HepG2 (cell line): ENCODE measurements at regions not wholly inside any gene's neighbourhood (a gene's known extent, or its start where the extent isn't known, plus 50 kb on each side); places are given as distances from the start of the nearest gene placed in this dataset.

Source experiments
- ARID2 ChIP-seq: sonication (generic); formaldehyde crosslinking; IDR thresholded peaks from 2 replicates; pipeline ENCODE4 v1.8.1; 2022; ENCODE audit warnings: mild to moderate bottlenecking, missing genetic modification reagents, borderline replicate concordance
- BCL6 ChIP-seq: IDR thresholded peaks from 2 replicates; pipeline ENCODE4 v1.6.1; 2016; ENCODE audit warnings: missing genetic modification reagents, missing compliant biosample characterization
- HDAC6 ChIP-seq: fragments of 200-600 bp; sonication (generic); IDR thresholded peaks from 2 replicates; pipeline ENCODE4 v1.7.0; 2017; ENCODE audit warnings: mild to moderate bottlenecking, antibody characterized with exemption, low read length, low read depth
- NAIF1 ChIP-seq: sonication (generic); formaldehyde crosslinking; IDR thresholded peaks from 2 replicates; pipeline ENCODE4 v1.5.0; 2020; ENCODE audit warnings: mild to moderate bottlenecking, missing genetic modification reagents, borderline replicate concordance
- SYNCRIP ChIP-seq: fragments of 200-400 bp; formaldehyde crosslinking; IDR thresholded peaks from 2 replicates; pipeline ENCODE4 v1.6.1; 2018; ENCODE audit warnings: mild to moderate bottlenecking, low read depth, low read length; ENCODE audit not compliant: insufficient read depth
- ZBTB3 ChIP-seq: sonication (generic); formaldehyde crosslinking; IDR thresholded peaks from 2 replicates; pipeline ENCODE4 v1.4.0; 2020; ENCODE audit warnings: low read depth, mild to moderate bottlenecking, moderate library complexity, missing genetic modification reagents, borderline replicate concordance
- ZFY ChIP-seq: sonication (generic); formaldehyde crosslinking; IDR thresholded peaks from 2 replicates; pipeline ENCODE4 v1.4.0; 2020; ENCODE audit warnings: missing genetic modification reagents
- ZNF614 ChIP-seq: IDR thresholded peaks from 2 replicates; pipeline ENCODE4 v1.6.1; 2018; ENCODE audit warnings: missing biosample characterization, missing genetic modification reagents, inconsistent platforms, borderline replicate concordance
- ZSCAN20 ChIP-seq: sonication (generic); formaldehyde crosslinking; IDR thresholded peaks from 2 replicates; pipeline ENCODE4 v1.4.0; 2020; ENCODE audit warnings: missing genetic modification reagents, mild to moderate bottlenecking, borderline replicate concordance
- TF ChIP-seq, protein P1 (sequence below): conservative IDR thresholded peaks from 2 replicates; pipeline ENCODE4 v1.6.1; 2018; ENCODE audit warnings: missing genetic modification reagents
- TF ChIP-seq, protein P2 (sequence below): sonication (generic); formaldehyde crosslinking; IDR thresholded peaks from 2 replicates; pipeline ENCODE4 v1.4.0; 2020; ENCODE audit warnings: missing genetic modification reagents, mild to moderate bottlenecking, borderline replicate concordance
- TF ChIP-seq, protein P3 (sequence below): sonication (generic); formaldehyde crosslinking; IDR thresholded peaks from 2 replicates; pipeline ENCODE4 v1.5.0; 2020; ENCODE audit warnings: missing genetic modification reagents, mild to moderate bottlenecking, borderline replicate concordance
- TF ChIP-seq, protein P4 (sequence below): sonication (generic); formaldehyde crosslinking; IDR thresholded peaks from 2 replicates; pipeline ENCODE4 v1.4.0; 2020; ENCODE audit warnings: missing genetic modification reagents
- TF ChIP-seq, protein P5 (sequence below): sonication (generic); formaldehyde crosslinking; IDR thresholded peaks from 2 replicates; pipeline ENCODE4 v1.4.0; 2020; ENCODE audit warnings: missing genetic modification reagents
- TF ChIP-seq, protein P6 (sequence below): sonication (generic); formaldehyde crosslinking; IDR thresholded peaks from 2 replicates; pipeline ENCODE4 v1.8.0; 2022; ENCODE audit warnings: missing genetic modification reagents, low read depth, mild to moderate bottlenecking, borderline replicate concordance
- TF ChIP-seq, protein P7 (sequence below): sonication (generic); formaldehyde crosslinking; IDR thresholded peaks from 2 replicates; pipeline ENCODE4 v1.5.1; 2020; ENCODE audit warnings: missing genetic modification reagents, mild to moderate bottlenecking, borderline replicate concordance
- TF ChIP-seq, protein P8 (sequence below): IDR thresholded peaks from 2 replicates; pipeline ENCODE4 v1.6.1; 2016; ENCODE audit warnings: missing genetic modification reagents, missing compliant biosample characterization

DNA sequence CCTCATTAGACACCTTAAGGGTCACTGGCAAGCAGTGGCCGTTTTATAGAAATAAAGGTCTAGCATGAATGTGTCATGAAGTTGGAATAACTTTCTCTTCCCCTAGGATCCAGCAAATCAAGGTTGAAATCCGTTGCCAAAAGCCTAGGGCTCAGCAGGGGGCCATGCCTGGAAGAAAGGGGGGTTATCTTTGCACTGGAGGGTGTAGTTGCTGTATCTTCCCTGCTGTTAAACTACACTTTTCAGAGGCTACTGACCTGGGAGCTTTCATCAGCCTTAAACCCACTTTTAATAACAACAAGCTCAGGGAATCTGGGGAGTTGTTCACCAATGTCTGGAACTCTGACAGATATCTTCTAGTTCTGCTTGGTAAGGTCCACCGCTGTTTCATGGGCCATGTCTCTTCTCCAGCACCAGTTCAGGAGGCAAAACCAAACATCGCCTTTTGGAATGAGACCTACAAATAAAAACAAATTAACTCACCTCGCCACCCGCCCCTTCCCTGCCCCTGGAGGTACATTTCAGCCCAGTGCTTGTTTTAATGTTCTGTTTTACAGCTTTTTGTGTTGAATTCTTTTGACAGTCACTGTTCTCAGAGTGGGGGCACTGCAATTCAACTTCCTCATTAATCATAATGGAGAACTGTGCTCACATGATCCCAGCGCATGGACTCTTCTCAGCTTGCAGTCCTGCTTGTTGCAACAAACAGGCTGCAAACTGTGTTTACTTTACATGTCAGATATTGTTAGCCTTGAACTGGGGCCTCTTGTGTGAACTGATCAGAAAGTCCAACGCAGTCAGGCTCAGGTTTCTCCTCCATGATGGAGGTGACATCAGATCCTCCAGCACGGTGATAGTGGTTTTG, 508.7 kb downstream of the KCNJ2 start (continued):
- TF ChIP-seq, protein P1, sequence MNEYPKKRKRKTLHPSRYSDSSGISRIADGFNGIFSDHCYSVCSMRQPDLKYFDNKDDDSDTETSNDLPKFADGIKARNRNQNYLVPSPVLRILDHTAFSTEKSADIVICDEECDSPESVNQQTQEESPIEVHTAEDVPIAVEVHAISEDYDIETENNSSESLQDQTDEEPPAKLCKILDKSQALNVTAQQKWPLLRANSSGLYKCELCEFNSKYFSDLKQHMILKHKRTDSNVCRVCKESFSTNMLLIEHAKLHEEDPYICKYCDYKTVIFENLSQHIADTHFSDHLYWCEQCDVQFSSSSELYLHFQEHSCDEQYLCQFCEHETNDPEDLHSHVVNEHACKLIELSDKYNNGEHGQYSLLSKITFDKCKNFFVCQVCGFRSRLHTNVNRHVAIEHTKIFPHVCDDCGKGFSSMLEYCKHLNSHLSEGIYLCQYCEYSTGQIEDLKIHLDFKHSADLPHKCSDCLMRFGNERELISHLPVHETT, result no peak
- TF ChIP-seq, protein P2, sequence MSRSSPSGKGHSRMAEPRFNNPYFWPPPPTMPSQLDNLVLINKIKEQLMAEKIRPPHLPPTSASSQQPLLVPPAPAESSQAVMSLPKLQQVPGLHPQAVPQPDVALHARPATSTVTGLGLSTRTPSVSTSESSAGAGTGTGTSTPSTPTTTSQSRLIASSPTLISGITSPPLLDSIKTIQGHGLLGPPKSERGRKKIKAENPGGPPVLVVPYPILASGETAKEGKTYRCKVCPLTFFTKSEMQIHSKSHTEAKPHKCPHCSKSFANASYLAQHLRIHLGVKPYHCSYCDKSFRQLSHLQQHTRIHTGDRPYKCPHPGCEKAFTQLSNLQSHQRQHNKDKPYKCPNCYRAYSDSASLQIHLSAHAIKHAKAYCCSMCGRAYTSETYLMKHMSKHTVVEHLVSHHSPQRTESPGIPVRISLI (CRISPR knock-in tag), result no peak
- TF ChIP-seq ZSCAN20 (CRISPR knock-in tag) (no peak), ZNF614 (CRISPR knock-in tag) (peak; percentile 81; the same call in 1 of the 2 replicates), ZBTB3 (CRISPR knock-in tag) (no peak), ARID2 (CRISPR knock-in tag) (no peak), SYNCRIP (no peak), BCL6 (CRISPR knock-in tag) (peak; percentile 51; the same call in 1 of the 2 replicates), NAIF1 (CRISPR knock-in tag) (no peak), HDAC6 (no peak), ZFY (CRISPR knock-in tag) (no peak)
- TF ChIP-seq, protein P3, sequence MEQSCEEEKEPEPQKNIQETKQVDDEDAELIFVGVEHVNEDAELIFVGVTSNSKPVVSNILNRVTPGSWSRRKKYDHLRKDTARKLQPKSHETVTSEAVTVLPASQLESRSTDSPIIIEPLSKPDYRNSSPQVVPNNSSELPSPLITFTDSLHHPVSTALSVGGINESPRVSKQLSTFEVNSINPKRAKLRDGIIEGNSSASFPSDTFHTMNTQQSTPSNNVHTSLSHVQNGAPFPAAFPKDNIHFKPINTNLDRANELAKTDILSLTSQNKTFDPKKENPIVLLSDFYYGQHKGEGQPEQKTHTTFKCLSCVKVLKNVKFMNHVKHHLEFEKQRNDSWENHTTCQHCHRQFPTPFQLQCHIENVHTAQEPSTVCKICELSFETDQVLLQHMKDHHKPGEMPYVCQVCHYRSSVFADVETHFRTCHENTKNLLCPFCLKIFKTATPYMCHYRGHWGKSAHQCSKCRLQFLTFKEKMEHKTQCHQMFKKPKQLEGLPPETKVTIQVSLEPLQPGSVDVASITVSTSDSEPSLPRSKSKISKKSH (CRISPR knock-in tag), result no peak
- TF ChIP-seq, protein P4, sequence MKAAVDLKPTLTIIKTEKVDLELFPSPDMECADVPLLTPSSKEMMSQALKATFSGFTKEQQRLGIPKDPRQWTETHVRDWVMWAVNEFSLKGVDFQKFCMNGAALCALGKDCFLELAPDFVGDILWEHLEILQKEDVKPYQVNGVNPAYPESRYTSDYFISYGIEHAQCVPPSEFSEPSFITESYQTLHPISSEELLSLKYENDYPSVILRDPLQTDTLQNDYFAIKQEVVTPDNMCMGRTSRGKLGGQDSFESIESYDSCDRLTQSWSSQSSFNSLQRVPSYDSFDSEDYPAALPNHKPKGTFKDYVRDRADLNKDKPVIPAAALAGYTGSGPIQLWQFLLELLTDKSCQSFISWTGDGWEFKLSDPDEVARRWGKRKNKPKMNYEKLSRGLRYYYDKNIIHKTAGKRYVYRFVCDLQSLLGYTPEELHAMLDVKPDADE (CRISPR knock-in tag), result no peak
- TF ChIP-seq, protein P5, sequence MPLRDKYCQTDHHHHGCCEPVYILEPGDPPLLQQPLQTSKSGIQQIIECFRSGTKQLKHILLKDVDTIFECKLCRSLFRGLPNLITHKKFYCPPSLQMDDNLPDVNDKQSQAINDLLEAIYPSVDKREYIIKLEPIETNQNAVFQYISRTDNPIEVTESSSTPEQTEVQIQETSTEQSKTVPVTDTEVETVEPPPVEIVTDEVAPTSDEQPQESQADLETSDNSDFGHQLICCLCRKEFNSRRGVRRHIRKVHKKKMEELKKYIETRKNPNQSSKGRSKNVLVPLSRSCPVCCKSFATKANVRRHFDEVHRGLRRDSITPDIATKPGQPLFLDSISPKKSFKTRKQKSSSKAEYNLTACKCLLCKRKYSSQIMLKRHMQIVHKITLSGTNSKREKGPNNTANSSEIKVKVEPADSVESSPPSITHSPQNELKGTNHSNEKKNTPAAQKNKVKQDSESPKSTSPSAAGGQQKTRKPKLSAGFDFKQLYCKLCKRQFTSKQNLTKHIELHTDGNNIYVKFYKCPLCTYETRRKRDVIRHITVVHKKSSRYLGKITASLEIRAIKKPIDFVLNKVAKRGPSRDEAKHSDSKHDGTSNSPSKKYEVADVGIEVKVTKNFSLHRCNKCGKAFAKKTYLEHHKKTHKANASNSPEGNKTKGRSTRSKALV (CRISPR knock-in tag), result no peak
- TF ChIP-seq, protein P6, sequence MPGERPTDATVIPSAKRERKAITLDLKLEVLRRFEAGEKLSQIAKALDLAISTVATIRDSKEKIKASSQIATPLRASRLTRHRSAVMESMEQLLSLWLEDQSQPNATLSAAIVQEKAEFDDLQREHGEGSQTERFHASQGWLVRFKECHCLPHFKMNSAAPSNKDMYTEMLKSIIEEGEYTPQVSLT (CRISPR knock-in tag), result no peak
- TF ChIP-seq, protein P7, sequence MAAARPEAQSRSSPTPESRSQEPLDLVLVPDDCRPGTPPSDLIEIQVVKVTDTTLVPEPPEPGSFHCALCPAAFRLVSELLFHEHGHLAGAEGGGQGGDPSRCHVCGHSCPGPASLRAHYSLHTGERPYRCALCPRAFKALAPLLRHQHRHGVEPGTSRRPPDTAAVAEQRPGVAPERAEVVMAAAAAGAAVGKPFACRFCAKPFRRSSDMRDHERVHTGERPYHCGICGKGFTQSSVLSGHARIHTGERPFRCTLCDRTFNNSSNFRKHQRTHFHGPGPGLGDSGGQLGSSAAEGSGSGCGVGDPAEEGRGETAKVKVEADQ (CRISPR knock-in tag), result no peak
- TF ChIP-seq, protein P8, sequence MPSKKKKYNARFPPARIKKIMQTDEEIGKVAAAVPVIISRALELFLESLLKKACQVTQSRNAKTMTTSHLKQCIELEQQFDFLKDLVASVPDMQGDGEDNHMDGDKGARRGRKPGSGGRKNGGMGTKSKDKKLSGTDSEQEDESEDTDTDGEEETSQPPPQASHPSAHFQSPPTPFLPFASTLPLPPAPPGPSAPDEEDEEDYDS (CRISPR knock-in tag), result no peak
